H1 (cell line): ENCODE measurements at regions not wholly inside any gene's neighbourhood (a gene's known extent, or its start where the extent isn't known, plus 50 kb on each side); places are given as distances from the start of the nearest gene placed in this dataset.

Experiments used
- CTCF ChIA-PET: fragments of 300-600 bp; sonication (Branson Sonifier 250); formaldehyde crosslinking; loops from one replicate; lab custom pipeline; 2021; ENCODE audit not compliant: partially characterized antibody; lab: Charles Lee
- POLR2A ChIA-PET: fragments of 300-600 bp; sonication (Branson Sonifier 250); formaldehyde crosslinking; loops from one replicate; lab custom pipeline; 2021; ENCODE audit warnings: inconsistent platforms; ENCODE audit not compliant: partially characterized antibody; lab: Charles Lee
- DNase-seq, 2 experiments: peaks; one replicate each; pipeline versions ENCODE4 v3.0.0 to v3.0.0-alpha.2; 2010 to 2022; ENCODE audit warnings: low spot score in 2 of 2, low read depth in 1 of 2, mixed read lengths in 1 of 2
- FAIRE-seq: peaks from 2 replicates; lab custom pipeline; 2011; peaks lifted over from hg19 to GRCh38; lab: Jason Lieb, UNC
- H2AFZ ChIP-seq: 2 replicates; pipeline ENCODE4 v1.8.1; 2012; ENCODE audit warnings: low read length, inconsistent platforms
- H2AK5ac ChIP-seq: 2 replicates; pipeline ENCODE4 v1.6.1; 2013; ENCODE audit warnings: low read depth, low read length
- H2BK120ac ChIP-seq: replicated peaks from 2 replicates; pipeline ENCODE3; 2013; ENCODE audit warnings: low read depth, low read length, inconsistent platforms
- H2BK12ac ChIP-seq: 2 replicates; pipeline ENCODE4 v1.6.1; 2013; ENCODE audit warnings: low read depth, low read length
- H2BK15ac ChIP-seq: 2 replicates; pipeline ENCODE4 v1.6.1; 2013; ENCODE audit warnings: low read length
- H2BK20ac ChIP-seq: 2 replicates; pipeline ENCODE4 v1.6.1; 2013; ENCODE audit warnings: low read length
- H2BK5ac ChIP-seq: 2 replicates; pipeline ENCODE4 v1.6.1; 2013; ENCODE audit warnings: low read depth, low read length
- H3K14ac ChIP-seq: 2 replicates; pipeline ENCODE4 v1.6.1; 2013; ENCODE audit warnings: inconsistent platforms; ENCODE audit not compliant: insufficient read length
- H3K18ac ChIP-seq: 2 replicates; pipeline ENCODE4 v1.6.1; 2013; ENCODE audit warnings: low read length; ENCODE audit errors: extremely low read depth
- H3K23ac ChIP-seq: 2 replicates; pipeline ENCODE4 v1.6.1; 2013; ENCODE audit warnings: inconsistent platforms; ENCODE audit not compliant: insufficient read length
- H3K23me2 ChIP-seq: 2 replicates; pipeline ENCODE4 v1.6.1; 2013; ENCODE audit warnings: low read depth, low read length
- H3K27ac ChIP-seq: 2 replicates; pipeline ENCODE4 v1.6.1; 2011; ENCODE audit warnings: low read depth, low read length, inconsistent platforms
- H3K27me3 ChIP-seq, 4 experiments: replicated peaks in 1 of 4; 1 replicate in 1 of 4; 2 replicates in 3 of 4; pipeline versions ENCODE4 v1.6.1 to v1.8.1; 2011 to 2013; ENCODE audit warnings: low read length in 3 of 4, mild to moderate bottlenecking in 3 of 4, inconsistent platforms in 2 of 4, mixed read lengths in 2 of 4, moderate library complexity in 1 of 4; ENCODE audit not compliant: control insufficient read depth in 3 of 4, insufficient read depth in 3 of 4; ENCODE audit errors: extremely low read depth in 1 of 4
- H3K36me3 ChIP-seq, 4 experiments: 2 replicates each; pipeline versions ENCODE4 v1.6.1 to v1.8.1; 2011 to 2013; ENCODE audit warnings: mild to moderate bottlenecking in 4 of 4, low read length in 3 of 4, moderate library complexity in 2 of 4, control low read depth in 1 of 4, inconsistent platforms in 1 of 4; ENCODE audit not compliant: insufficient read depth in 4 of 4, control insufficient read depth in 2 of 4
- H3K4ac ChIP-seq: replicated peaks from 2 replicates; pipeline ENCODE3; 2013; ENCODE audit warnings: low read length, low read depth, mixed read lengths, inconsistent platforms; ENCODE audit not compliant: insufficient read length
- H3K4me1 ChIP-seq, 4 experiments: replicated peaks in 1 of 4; 1 replicate in 1 of 4; 2 replicates in 3 of 4; pipeline versions ENCODE4 v1.6.1 to v1.8.1; 2011 to 2013; ENCODE audit warnings: low read length in 3 of 4, inconsistent platforms in 2 of 4, mixed read lengths in 1 of 4; ENCODE audit not compliant: insufficient read depth in 4 of 4, control insufficient read depth in 3 of 4
- H3K4me2 ChIP-seq, 2 experiments: 2 replicates each; pipeline versions ENCODE4 v1.6.1 to v1.8.1; 2011 to 2013; ENCODE audit warnings: low read depth in 2 of 2, low read length in 2 of 2, control low read depth in 1 of 2, inconsistent platforms in 1 of 2, mild to moderate bottlenecking in 1 of 2; ENCODE audit not compliant: insufficient read depth in 1 of 2
- H3K4me3 ChIP-seq, 4 experiments: fragments of 200-600, 300-600 bp in 1 of 4; sonication (generic), shearing (Covaris generic), sonication (Bioruptor Twin) in 1 of 4; 2 replicates each; pipeline versions ENCODE4 v1.5.1 to v1.8.1; 2011 to 2016; ENCODE audit warnings: low read length in 4 of 4, low read depth in 3 of 4, control low read depth in 2 of 4, inconsistent platforms in 2 of 4, mild to moderate bottlenecking in 2 of 4, mixed read lengths in 1 of 4, moderate library complexity in 1 of 4; ENCODE audit not compliant: insufficient read depth in 2 of 4; ENCODE audit errors: extremely low read depth in 1 of 4
- H3K56ac ChIP-seq: replicated peaks from 2 replicates; pipeline ENCODE3; 2013; ENCODE audit warnings: low read depth, mild to moderate bottlenecking, mixed read lengths, low read length, inconsistent platforms; ENCODE audit not compliant: insufficient read length
- H3K79me1 ChIP-seq: 2 replicates; pipeline ENCODE4 v1.6.1; 2013; ENCODE audit warnings: low read depth, low read length, control low read depth
- H3K79me2 ChIP-seq, 2 experiments: 2 replicates each; pipeline versions ENCODE4 v1.6.1 to v1.8.1; 2012 to 2013; ENCODE audit warnings: low read length in 2 of 2, mild to moderate bottlenecking in 2 of 2, inconsistent platforms in 1 of 2; ENCODE audit not compliant: insufficient read depth in 2 of 2, control insufficient read depth in 1 of 2
- H3K9ac ChIP-seq, 4 experiments: replicated peaks in 1 of 4; 1 replicate in 1 of 4; 2 replicates in 3 of 4; pipeline versions ENCODE4 v1.6.1 to v1.8.1; 2011 to 2013; ENCODE audit warnings: low read depth in 3 of 4, low read length in 3 of 4, control low read depth in 2 of 4, mild to moderate bottlenecking in 2 of 4, moderate library complexity in 2 of 4, inconsistent platforms in 1 of 4; ENCODE audit errors: extremely low read depth in 1 of 4
- H3K9me3 ChIP-seq, 2 experiments: 2 replicates each; pipeline versions ENCODE4 v1.6.1 to v1.8.1; 2012 to 2013; ENCODE audit warnings: mild to moderate bottlenecking in 2 of 2, moderate library complexity in 2 of 2, control low read depth in 1 of 2, inconsistent platforms in 1 of 2, low read depth in 1 of 2, low read length in 1 of 2, mixed read lengths in 1 of 2; ENCODE audit not compliant: insufficient read depth in 2 of 2
- H4K20me1 ChIP-seq, 2 experiments: replicated peaks in 1 of 2; 2 replicates each; pipeline versions ENCODE3 to v1.8.1; 2011 to 2013; ENCODE audit warnings: inconsistent platforms in 2 of 2, low read length in 2 of 2, mild to moderate bottlenecking in 1 of 2; ENCODE audit not compliant: insufficient read depth in 2 of 2, control insufficient read depth in 1 of 2
- H4K5ac ChIP-seq: 2 replicates; pipeline ENCODE4 v1.6.1; 2013; ENCODE audit warnings: low read length, low read depth, mixed read lengths, inconsistent platforms; ENCODE audit not compliant: insufficient read length
- H4K8ac ChIP-seq: 2 replicates; pipeline ENCODE4 v1.8.0; 2013; ENCODE audit warnings: mild to moderate bottlenecking, moderate library complexity, low read length, inconsistent platforms; ENCODE audit not compliant: insufficient read depth; ENCODE audit errors: extremely low read depth
- H4K91ac ChIP-seq: replicated peaks from 2 replicates; pipeline ENCODE3; 2013; ENCODE audit warnings: low read length, mixed read lengths, inconsistent platforms; ENCODE audit not compliant: insufficient read length
- CBX5 ChIP-seq: fragments of 300-800, 300-1000 bp; sonication (generic); IDR thresholded peaks from 2 replicates; pipeline ENCODE4 v1.7.1; 2016; ENCODE audit warnings: antibody characterized with exemption, low read length, low read depth
- E2F6 ChIP-seq: IDR thresholded peaks from 2 replicates; pipeline ENCODE4 v1.6.1; 2012; ENCODE audit warnings: inconsistent platforms
- EZH2 ChIP-seq: fragments of 200-600 bp; sonication (generic); IDR thresholded peaks from 2 replicates; pipeline ENCODE4 v1.7.1; 2012; ENCODE audit warnings: low read depth, mild to moderate bottlenecking, moderate library complexity, low read length, inconsistent platforms; ENCODE audit not compliant: severe bottlenecking
- HDAC2 ChIP-seq, 2 experiments: fragments of 300-600 bp in 1 of 2; sonication (generic) in 1 of 2; IDR thresholded peaks; 2 replicates each; pipeline ENCODE4 v1.6.1; 2011 to 2012; ENCODE audit warnings: low read depth in 2 of 2, low read length in 2 of 2, mild to moderate bottlenecking in 2 of 2, moderate library complexity in 2 of 2, borderline replicate concordance in 1 of 2, inconsistent platforms in 1 of 2
- MAFK ChIP-seq: IDR thresholded peaks from 2 replicates; pipeline ENCODE4 v1.6.1; 2012; ENCODE audit warnings: low read depth, mild to moderate bottlenecking, improper control_type of control experiment, low read length
- SUZ12 ChIP-seq: fragments of 200-600 bp; sonication (generic); IDR thresholded peaks from 2 replicates; pipeline ENCODE4 v1.6.1; 2012; ENCODE audit warnings: mild to moderate bottlenecking, inconsistent platforms, low read length, moderate library complexity, mixed read lengths
- WGBS, 2 experiments: shearing (Covaris generic) in 1 of 2; methylation state at CpG; one replicate each; pipeline versions ENCODE4 v1.1.6 to v1.1.7; 2013 to 2015; ENCODE audit warnings: low lambda C conversion rate in 2 of 2, mixed read lengths in 2 of 2, inconsistent platforms in 1 of 2, low coverage in 1 of 2, missing lambda C conversion rate in 1 of 2; ENCODE audit not compliant: insufficient replicate concordance in 2 of 2, insufficient coverage in 1 of 2, insufficient read length in 1 of 2; ENCODE audit errors: extremely low coverage in 1 of 2, missing lambda C conversion rate in 1 of 2; 5-methylcytosine and 5-hydroxymethylcytosine counted together

- H3K9me3 ChIP-seq = peaks cover 2 to 8% of the 10 kb centered on the region in 2 experiments; a peak in 2 of 4 replicates
- H4K5ac ChIP-seq = no peak overlapping the region
- H3K4ac ChIP-seq = no peak overlapping the region
- H2BK120ac ChIP-seq = no peak overlapping the region
- H3K36me3 ChIP-seq = peaks cover 0 to 7% (median 0%) of the 10 kb centered on the region in 4 experiments; a peak in 1 of 8 replicates
- no peak overlapping the region for H2BK20ac ChIP-seq
- H2BK5ac ChIP-seq = no peak overlapping the region
- no peak overlapping the region for H3K4me3 ChIP-seq
- WGBS, 2 experiments = 95% methylated on average over 19 of the region's 19 CpGs; no CpG with 5 or more reads in 1 of the 2 experiments
- no peak overlapping the region for H3K23ac ChIP-seq
- no peak overlapping the region for H3K9ac ChIP-seq
- POLR2A ChIA-PET = no interaction called here
- H2AK5ac ChIP-seq = no peak overlapping the region
- H4K20me1 ChIP-seq = peaks cover 0 to 2% of the 10 kb centered on the region in 2 experiments
- no peak overlapping the region for H3K18ac ChIP-seq
- no peak overlapping the region for H4K8ac ChIP-seq
- H3K79me1 ChIP-seq = no peaks in the 10 kb centered on the region; the same call in 1 of the 2 replicates
- TF ChIP-seq E2F6 = no peak
- no peak for TF ChIP-seq CBX5
- TF ChIP-seq SUZ12 = no peak
- no peak for TF ChIP-seq MAFK
- no peak for TF ChIP-seq HDAC2 (IDR thresholded peaks at IDR 0.05; ENCODE audit: borderline replicate concordance in 1 of 2, low read depth in 2 of 2, low read length in 2 of 2)
- no peak for TF ChIP-seq EZH2
- TF ChIP-seq, all 59 proteins: peak for 0
- no peaks in the 10 kb centered on the region for H3K79me2 ChIP-seq
- peaks cover 27 to 31% (median 30%) of the 10 kb centered on the region in 4 experiments for H3K27me3 ChIP-seq
- H3K4me2 ChIP-seq = no peak overlapping the region
- no peaks in the 10 kb centered on the region; the same call in 1 of the 2 replicates for H3K23me2 ChIP-seq
- no peak overlapping the region for H2AFZ ChIP-seq
- DNase-seq (no peak), FAIRE-seq (no peak)
- no peak overlapping the region for H2BK15ac ChIP-seq
- H3K56ac ChIP-seq = no peak overlapping the region
- H3K27ac ChIP-seq = no peak overlapping the region
- H3K4me1 ChIP-seq = peaks cover 0 to 9% (median under 1%) of the 10 kb centered on the region in 4 experiments; a peak in 5 of 7 replicates
- no peak overlapping the region for H4K91ac ChIP-seq
- no peak overlapping the region for H2BK12ac ChIP-seq
- H3K14ac ChIP-seq = no peak overlapping the region
- CTCF ChIA-PET = interaction anchor here (0.6 to 6.3 kb wide), 32 partner anchors 9 to 326 kb away, joined by 3 to 199 read pairs (median 4); no protein-coding TSS in a partner anchor
These were observed 160.5 kb downstream of the KLF13 start for GRCh38 chr15:31486906-31487695.
